GM12891 (cell line): ENCODE measurements at regions not wholly inside any gene's neighbourhood (a gene's known extent, or its start where the extent isn't known, plus 50 kb on each side); places are given as distances from the start of the nearest gene placed in this dataset.
"Not testable (repeated sequence)": the region's sequence is repeated elsewhere in the genome, so short reads cannot be mapped to it uniquely, and the experiment has no call there.

Source experiments
- DNase-seq: peaks from one replicate; pipeline ENCODE4 v3.0.0; 2011; ENCODE audit warnings: low spot score; ENCODE audit not compliant: insufficient read length
- FAIRE-seq: peaks from 2 replicates; lab custom pipeline; 2011; peaks lifted over from hg19 to GRCh38; lab: Jason Lieb, UNC
- PAX5 ChIP-seq: IDR thresholded peaks from 2 replicates; pipeline ENCODE4 v1.6.1; 2011; ENCODE audit warnings: low read length, moderate library complexity, mild to moderate bottlenecking; ENCODE audit not compliant: insufficient read depth, severe bottlenecking
- POLR2A ChIP-seq: IDR thresholded peaks from 2 replicates; pipeline ENCODE4 v1.6.1; 2011; ENCODE audit warnings: low read depth, low read length, control low read depth
- POLR2AphosphoS5 ChIP-seq: IDR thresholded peaks from 2 replicates; pipeline ENCODE4 v1.6.1; 2011; ENCODE audit warnings: low read depth, low read length, control low read depth
- POU2F2 ChIP-seq: IDR thresholded peaks from 2 replicates; pipeline ENCODE4 v1.6.1; 2011; ENCODE audit warnings: low read depth, mild to moderate bottlenecking, control low read depth, low read length, moderate library complexity
- SPI1 ChIP-seq: IDR thresholded peaks from 2 replicates; pipeline ENCODE4 v1.6.1; 2011; ENCODE audit warnings: low read depth, low read length, control low read depth
- TAF1 ChIP-seq: IDR thresholded peaks from 2 replicates; pipeline ENCODE4 v1.6.1; 2011; ENCODE audit warnings: low read depth, low read length, control low read depth

GRCh38 chr9:87389936-87390335 lies 107.7 kb upstream of the DAPK1 start:
- FAIRE-seq (no peak), DNase-seq (no peak)
- TF ChIP-seq POLR2AphosphoS5 (no peak), TAF1 (no peak), POLR2A (no peak), PAX5 (no peak), POU2F2 (no peak), SPI1 (no peak)

- no peak for FAIRE-seq
- no peak for DNase-seq
- no peak for TF ChIP-seq PAX5
- no peak for TF ChIP-seq TAF1
- no peak for TF ChIP-seq POLR2A
- TF ChIP-seq POLR2AphosphoS5 = no peak
- TF ChIP-seq SPI1 = no peak
- no peak for TF ChIP-seq POU2F2
Observed at GRCh38 chr9:87390361-87390760, 107.3 kb upstream of the DAPK1 start.

GRCh38 chr9:87392086-87392485 lies 105.6 kb upstream of the DAPK1 start:
- TF ChIP-seq TAF1 (no peak), POU2F2 (no peak), SPI1 (no peak), POLR2A (no peak), POLR2AphosphoS5 (no peak), PAX5 (no peak)
- DNase-seq = no peak
- FAIRE-seq = no peak

GRCh38 chr9:87393706-87394230 lies 103.9 kb upstream of the DAPK1 start:
- DNase-seq (no peak), FAIRE-seq (no peak)
- no peak for TF ChIP-seq SPI1
- TF ChIP-seq POU2F2 = no peak
- no peak for TF ChIP-seq TAF1
- no peak for TF ChIP-seq PAX5
- TF ChIP-seq POLR2A = no peak
- no peak for TF ChIP-seq POLR2AphosphoS5

- FAIRE-seq (no peak), DNase-seq (no peak)
- TF ChIP-seq SPI1 (no peak), POLR2A (no peak), POLR2AphosphoS5 (no peak), POU2F2 (no peak), PAX5 (no peak), TAF1 (no peak)
Observed at GRCh38 chr9:87395804-87396479, 101.7 kb upstream of the DAPK1 start.

- FAIRE-seq (no peak), DNase-seq (no peak)
- TF ChIP-seq POU2F2 = no peak
- no peak for TF ChIP-seq POLR2AphosphoS5
- no peak for TF ChIP-seq POLR2A
- TF ChIP-seq PAX5 = no peak
- TF ChIP-seq TAF1 = no peak
- no peak for TF ChIP-seq SPI1
Observed at GRCh38 chr9:87401681-87402080, 96.0 kb upstream of the DAPK1 start.

GRCh38 chr9:87402537-87402936 lies 95.1 kb upstream of the DAPK1 start:
- TF ChIP-seq SPI1 = no peak
- no peak for TF ChIP-seq PAX5
- TF ChIP-seq POU2F2 = no peak
- TF ChIP-seq POLR2AphosphoS5 = no peak
- TF ChIP-seq POLR2A = no peak
- no peak for TF ChIP-seq TAF1
- FAIRE-seq (no peak), DNase-seq (no peak)

GRCh38 chr9:87405677-87406542 lies 91.8 kb upstream of the DAPK1 start:
- FAIRE-seq (no peak), DNase-seq (no peak)
- no peak for TF ChIP-seq SPI1
- no peak for TF ChIP-seq PAX5
- no peak for TF ChIP-seq TAF1
- no peak for TF ChIP-seq POLR2A
- no peak for TF ChIP-seq POU2F2
- TF ChIP-seq POLR2AphosphoS5 = no peak

GRCh38 chr9:87406543-87407166 lies 91.0 kb upstream of the DAPK1 start:
- no peak for FAIRE-seq

GRCh38 chr9:87410047-87411005 lies 87.3 kb upstream of the DAPK1 start:
- FAIRE-seq, DNase-seq: not testable (repeated sequence)

More at GRCh38 chr9:87406543-87407166, 91.0 kb upstream of the DAPK1 start:
- DNase-seq = no peak
- TF ChIP-seq POLR2A (no peak), TAF1 (no peak), PAX5 (no peak), POLR2AphosphoS5 (no peak), SPI1 (no peak), POU2F2 (no peak)
